SU-DHL-6 (cell line): ENCODE measurements at regions not wholly inside any gene's neighbourhood (a gene's known extent, or its start where the extent isn't known, plus 50 kb on each side); places are given as distances from the start of the nearest gene placed in this dataset.

ENCODE experiments used
- H2AFZ ChIP-seq: fragments of 200-600 bp; sonication (generic); 2 replicates; pipeline ENCODE4 v1.6.1; 2014; ENCODE audit warnings: low read depth, mild to moderate bottlenecking, moderate library complexity, mixed read lengths, antibody characterized with exemption, low read length; ENCODE audit not compliant: severe bottlenecking
- H3F3A ChIP-seq: fragments of 200-600 bp; shearing (Covaris generic); 2 replicates; pipeline ENCODE4 v1.6.0; 2016; ENCODE audit warnings: antibody characterized with exemption, mild to moderate bottlenecking; ENCODE audit not compliant: insufficient read depth
- H3K27ac ChIP-seq: fragments of 200-600 bp; sonication (generic); 2 replicates; pipeline ENCODE4 v1.5.1; 2016; ENCODE audit warnings: low read depth, mild to moderate bottlenecking, low read length, moderate library complexity, mixed read lengths
- H3K27me3 ChIP-seq: fragments of 200-600 bp; sonication (generic), shearing (Covaris generic); 2 replicates; pipeline ENCODE4 v1.6.0; 2014; ENCODE audit warnings: mild to moderate bottlenecking, low read length
- H3K36me3 ChIP-seq: fragments of 200-600 bp; sonication (generic); 2 replicates; pipeline ENCODE4 v1.6.1; 2014; ENCODE audit warnings: mild to moderate bottlenecking, low read length, mixed read lengths
- H3K4me2 ChIP-seq: fragments of 300-600, 200-600 bp; shearing (Covaris generic), sonication (generic); 2 replicates; pipeline ENCODE4 v1.6.0; 2014; ENCODE audit warnings: low read length, low read depth, mild to moderate bottlenecking; ENCODE audit not compliant: poor library complexity, severe bottlenecking
- H3K4me3 ChIP-seq: fragments of 200-600 bp; sonication (generic); 2 replicates; pipeline ENCODE4 v1.5.1; 2014; ENCODE audit warnings: antibody characterized with exemption, low read length, mild to moderate bottlenecking, mixed read lengths; ENCODE audit not compliant: insufficient read depth, poor library complexity, severe bottlenecking
- H3K79me2 ChIP-seq: fragments of 200-600 bp; sonication (generic); 2 replicates; pipeline ENCODE4 v1.6.1; 2014; ENCODE audit warnings: mild to moderate bottlenecking, low read length, moderate library complexity; ENCODE audit not compliant: insufficient read depth
- H3K9ac ChIP-seq: fragments of 200-600 bp; sonication (generic); 2 replicates; pipeline ENCODE4 v1.7.0; 2014; ENCODE audit warnings: mild to moderate bottlenecking, low read length
- H3K9me2 ChIP-seq: fragments of 200-600 bp; sonication (generic); replicated peaks from 2 replicates; pipeline ENCODE4 v1.6.1; 2014; ENCODE audit warnings: low read length; ENCODE audit not compliant: insufficient read depth
- H3K9me3 ChIP-seq: fragments of 200-600 bp; sonication (generic); 2 replicates; pipeline ENCODE4 v1.6.1; 2014; ENCODE audit warnings: low read length, mixed read lengths; ENCODE audit not compliant: insufficient read depth
- H4K20me1 ChIP-seq: fragments of 200-600 bp; sonication (generic); 2 replicates; pipeline ENCODE4 v1.6.1; 2014; ENCODE audit warnings: low read depth, mild to moderate bottlenecking, antibody characterized with exemption, low read length, moderate library complexity, mixed read lengths
- EZH2phosphoT487 ChIP-seq: fragments of 200-600 bp; sonication (generic), shearing (Covaris generic); conservative IDR thresholded peaks from 2 replicates; pipeline ENCODE4 v1.6.1; 2018; ENCODE audit warnings: mild to moderate bottlenecking, antibody characterized with exemption, low read length, moderate library complexity, mixed read lengths
- TF ChIP-seq, protein P1 (sequence below): fragments of 200-600 bp; sonication (generic); IDR thresholded peaks from one replicate; pipeline ENCODE4 v1.5.1; 2017; ENCODE audit warnings: antibody characterized with exemption, mild to moderate bottlenecking, low read length, moderate library complexity; ENCODE audit not compliant: insufficient read depth, poor library complexity, severe bottlenecking

DNA sequence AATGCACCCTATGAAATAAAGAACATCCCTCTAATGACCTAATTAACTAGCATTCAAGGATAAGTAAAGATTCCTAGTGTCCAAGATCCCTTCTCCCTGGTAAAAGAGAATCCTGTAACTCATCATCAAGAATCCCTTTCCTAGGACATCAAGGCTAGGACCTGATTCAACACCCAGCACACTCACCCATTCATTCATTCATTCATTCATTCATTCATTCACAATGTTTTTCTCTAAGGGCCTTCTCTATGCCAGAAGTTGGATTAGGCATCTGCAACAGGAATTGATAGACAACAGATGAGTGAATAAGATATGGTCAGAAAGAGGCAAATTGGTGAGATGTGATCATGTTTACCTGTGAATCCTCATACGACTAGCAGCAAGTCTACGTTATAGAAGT is 126.8 kb downstream of the OSR1 start:
- Histone ChIP-seq H3K27me3 (no peaks in the 10 kb centered on the region), H3K9me2 (no peaks in the 10 kb centered on the region)
- TF ChIP-seq, protein P1, sequence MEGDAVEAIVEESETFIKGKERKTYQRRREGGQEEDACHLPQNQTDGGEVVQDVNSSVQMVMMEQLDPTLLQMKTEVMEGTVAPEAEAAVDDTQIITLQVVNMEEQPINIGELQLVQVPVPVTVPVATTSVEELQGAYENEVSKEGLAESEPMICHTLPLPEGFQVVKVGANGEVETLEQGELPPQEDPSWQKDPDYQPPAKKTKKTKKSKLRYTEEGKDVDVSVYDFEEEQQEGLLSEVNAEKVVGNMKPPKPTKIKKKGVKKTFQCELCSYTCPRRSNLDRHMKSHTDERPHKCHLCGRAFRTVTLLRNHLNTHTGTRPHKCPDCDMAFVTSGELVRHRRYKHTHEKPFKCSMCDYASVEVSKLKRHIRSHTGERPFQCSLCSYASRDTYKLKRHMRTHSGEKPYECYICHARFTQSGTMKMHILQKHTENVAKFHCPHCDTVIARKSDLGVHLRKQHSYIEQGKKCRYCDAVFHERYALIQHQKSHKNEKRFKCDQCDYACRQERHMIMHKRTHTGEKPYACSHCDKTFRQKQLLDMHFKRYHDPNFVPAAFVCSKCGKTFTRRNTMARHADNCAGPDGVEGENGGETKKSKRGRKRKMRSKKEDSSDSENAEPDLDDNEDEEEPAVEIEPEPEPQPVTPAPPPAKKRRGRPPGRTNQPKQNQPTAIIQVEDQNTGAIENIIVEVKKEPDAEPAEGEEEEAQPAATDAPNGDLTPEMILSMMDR, result no peak
- TF ChIP-seq EZH2phosphoT487, result no peak

DNA sequence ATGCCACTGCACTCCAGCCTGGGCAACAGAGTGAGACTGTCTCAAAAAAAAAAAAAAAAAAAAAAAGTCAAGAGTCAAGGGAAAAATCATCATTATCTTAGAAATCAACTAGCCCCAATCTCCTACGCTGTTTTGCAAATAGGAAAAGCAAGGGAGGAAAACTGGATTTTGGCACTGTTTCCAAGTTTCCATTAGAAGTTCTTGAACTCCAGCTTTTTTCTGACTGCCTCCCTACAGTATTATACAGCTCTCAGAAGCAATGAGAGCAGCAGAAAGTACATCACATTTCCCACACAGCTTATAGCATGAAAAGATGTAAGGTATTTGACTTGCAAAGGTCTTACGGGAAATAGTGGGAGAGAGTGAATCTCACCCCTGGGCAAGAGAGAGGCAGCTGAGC is 127.8 kb downstream of the OSR1 start:
- no peak overlapping the region for H3K4me3 ChIP-seq
- H3K4me2 ChIP-seq, result no peak overlapping the region
- no peak overlapping the region for H2AFZ ChIP-seq
- no peak overlapping the region for H3K9ac ChIP-seq
- no peaks in the 10 kb centered on the region for H3K36me3 ChIP-seq
- H3K79me2 ChIP-seq, result no peaks in the 10 kb centered on the region
- H3F3A ChIP-seq, result no peaks in the 10 kb centered on the region
- H3K27ac ChIP-seq, result no peak overlapping the region
- H3K9me2 ChIP-seq, result no peaks in the 10 kb centered on the region
- H3K27me3 ChIP-seq, result no peaks in the 10 kb centered on the region
- no peak for TF ChIP-seq EZH2phosphoT487
- TF ChIP-seq, protein P1, result no peak
- H4K20me1 ChIP-seq, result no peaks in the 10 kb centered on the region
- no peaks in the 10 kb centered on the region for H3K9me3 ChIP-seq

More for the DNA sequence above, 126.8 kb downstream of the OSR1 start:
- no peaks in the 10 kb centered on the region for H3K36me3 ChIP-seq
- H3K4me2 ChIP-seq, result no peak overlapping the region
- no peak overlapping the region for H3K9ac ChIP-seq
- H2AFZ ChIP-seq, result no peak overlapping the region
- H3K79me2 ChIP-seq, result no peaks in the 10 kb centered on the region
- H3F3A ChIP-seq, result no peaks in the 10 kb centered on the region
- no peaks in the 10 kb centered on the region for H3K9me3 ChIP-seq
- no peak overlapping the region for H3K4me3 ChIP-seq
- no peak overlapping the region for H3K27ac ChIP-seq
- no peaks in the 10 kb centered on the region for H4K20me1 ChIP-seq

DNA sequence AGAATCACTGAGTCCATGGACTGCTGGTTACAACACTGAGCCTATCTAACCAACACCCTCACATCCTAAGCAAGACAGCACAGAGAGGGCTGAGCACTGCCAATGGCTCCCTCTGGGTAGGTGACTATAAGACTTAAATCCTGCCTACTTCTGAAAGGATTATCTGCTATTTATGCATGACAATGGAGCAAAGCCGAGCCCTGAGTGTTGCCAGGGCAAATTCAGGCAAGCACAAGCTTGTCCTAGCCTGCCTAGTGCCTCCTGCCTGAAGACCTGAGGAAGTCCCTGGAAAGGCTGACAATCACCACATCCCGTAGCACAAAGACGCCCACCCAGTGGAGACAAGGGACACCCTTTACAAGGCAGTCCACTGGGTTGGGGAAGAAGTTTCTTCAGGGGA is 129.7 kb downstream of the OSR1 start:
- H3K27ac ChIP-seq, result no peak overlapping the region
- H3K79me2 ChIP-seq, result no peaks in the 10 kb centered on the region
- TF ChIP-seq EZH2phosphoT487, result no peak
- TF ChIP-seq, protein P1, result no peak
- H3K9me2 ChIP-seq, result no peaks in the 10 kb centered on the region
- H2AFZ ChIP-seq, result no peak overlapping the region
- no peak overlapping the region for H3K9ac ChIP-seq
- no peaks in the 10 kb centered on the region for H3K9me3 ChIP-seq
- no peak overlapping the region for H3K4me2 ChIP-seq
- H3K36me3 ChIP-seq, result no peaks in the 10 kb centered on the region
- no peak overlapping the region for H3K4me3 ChIP-seq
- no peaks in the 10 kb centered on the region for H3K27me3 ChIP-seq
- no peaks in the 10 kb centered on the region for H3F3A ChIP-seq
- H4K20me1 ChIP-seq, result no peaks in the 10 kb centered on the region
